ENCODE measurements at regions not wholly inside any gene's neighbourhood (a gene's known extent, or its start where the extent isn't known, plus 50 kb on each side); places are given as distances from the start of the nearest gene placed in this dataset.

DNA sequence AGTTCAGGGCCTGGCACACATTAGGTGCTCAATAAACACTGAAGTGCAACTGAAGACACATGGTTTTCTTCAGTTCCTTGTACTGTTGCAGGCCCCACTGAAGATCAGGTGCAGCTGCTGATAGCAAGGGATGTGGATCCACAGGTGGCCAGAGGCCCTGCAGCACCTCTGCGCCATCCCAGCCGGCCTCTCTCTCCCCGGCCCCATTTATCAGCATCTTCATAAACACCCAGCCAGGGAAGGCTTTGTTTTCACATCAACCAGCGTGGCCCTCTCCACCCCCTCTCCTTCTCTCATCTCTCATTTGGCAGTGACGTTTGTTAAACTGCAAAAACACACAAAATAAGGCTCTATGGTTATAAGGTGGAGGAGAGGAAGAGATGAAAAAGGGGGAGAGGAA is 528.8 kb downstream of the BUD13 start:
- DNase-seq (ENCODE audit: low spot score), result no peak
- in situ Hi-C loops (cut with MboI; ENCODE audit: low pct_unique_long_range_greater_than_20kb, low sequenced_read_pairs, unreplicated experiment), result no loop called here
- TF ChIP-seq, protein P1, sequence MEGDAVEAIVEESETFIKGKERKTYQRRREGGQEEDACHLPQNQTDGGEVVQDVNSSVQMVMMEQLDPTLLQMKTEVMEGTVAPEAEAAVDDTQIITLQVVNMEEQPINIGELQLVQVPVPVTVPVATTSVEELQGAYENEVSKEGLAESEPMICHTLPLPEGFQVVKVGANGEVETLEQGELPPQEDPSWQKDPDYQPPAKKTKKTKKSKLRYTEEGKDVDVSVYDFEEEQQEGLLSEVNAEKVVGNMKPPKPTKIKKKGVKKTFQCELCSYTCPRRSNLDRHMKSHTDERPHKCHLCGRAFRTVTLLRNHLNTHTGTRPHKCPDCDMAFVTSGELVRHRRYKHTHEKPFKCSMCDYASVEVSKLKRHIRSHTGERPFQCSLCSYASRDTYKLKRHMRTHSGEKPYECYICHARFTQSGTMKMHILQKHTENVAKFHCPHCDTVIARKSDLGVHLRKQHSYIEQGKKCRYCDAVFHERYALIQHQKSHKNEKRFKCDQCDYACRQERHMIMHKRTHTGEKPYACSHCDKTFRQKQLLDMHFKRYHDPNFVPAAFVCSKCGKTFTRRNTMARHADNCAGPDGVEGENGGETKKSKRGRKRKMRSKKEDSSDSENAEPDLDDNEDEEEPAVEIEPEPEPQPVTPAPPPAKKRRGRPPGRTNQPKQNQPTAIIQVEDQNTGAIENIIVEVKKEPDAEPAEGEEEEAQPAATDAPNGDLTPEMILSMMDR (IDR thresholded peaks at IDR 0.05; ENCODE audit: extremely low read depth, insufficient read depth, missing control alignments), result no peak

DNA sequence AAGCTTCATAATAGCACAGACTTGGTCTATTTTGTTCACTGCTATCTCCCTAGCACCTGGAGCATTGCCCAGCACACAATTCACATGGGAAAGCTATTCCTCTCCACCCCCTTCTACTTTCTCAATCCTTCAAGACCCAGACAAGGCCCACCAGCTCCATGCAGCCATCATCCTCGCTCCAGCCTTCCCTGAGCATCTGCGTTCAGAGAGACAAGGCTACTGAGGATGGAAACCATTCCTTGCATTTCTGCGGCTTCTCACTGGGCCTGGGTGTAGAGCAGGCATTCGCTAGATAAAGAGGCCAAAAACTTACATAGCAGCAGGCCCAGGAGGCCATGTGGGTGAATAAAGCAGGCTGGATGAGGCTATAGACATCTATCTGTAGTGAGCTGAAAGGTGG is 530.8 kb downstream of the BUD13 start:
- no peak for DNase-seq (ENCODE audit: low spot score)
- TF ChIP-seq, protein P1 (IDR thresholded peaks at IDR 0.05; ENCODE audit: extremely low read depth, insufficient read depth, missing control alignments), result no peak
- in situ Hi-C loops (cut with MboI; ENCODE audit: low pct_unique_long_range_greater_than_20kb, low sequenced_read_pairs, unreplicated experiment), result no loop called here

GRCh38 chr11:116240710-116241109 is 532.1 kb downstream of the BUD13 start:
- in situ Hi-C loops (cut with MboI; ENCODE audit: low pct_unique_long_range_greater_than_20kb, low sequenced_read_pairs, unreplicated experiment), result no loop called here
- TF ChIP-seq, protein P1 (IDR thresholded peaks at IDR 0.05; ENCODE audit: extremely low read depth, insufficient read depth, missing control alignments), result no peak

DNA sequence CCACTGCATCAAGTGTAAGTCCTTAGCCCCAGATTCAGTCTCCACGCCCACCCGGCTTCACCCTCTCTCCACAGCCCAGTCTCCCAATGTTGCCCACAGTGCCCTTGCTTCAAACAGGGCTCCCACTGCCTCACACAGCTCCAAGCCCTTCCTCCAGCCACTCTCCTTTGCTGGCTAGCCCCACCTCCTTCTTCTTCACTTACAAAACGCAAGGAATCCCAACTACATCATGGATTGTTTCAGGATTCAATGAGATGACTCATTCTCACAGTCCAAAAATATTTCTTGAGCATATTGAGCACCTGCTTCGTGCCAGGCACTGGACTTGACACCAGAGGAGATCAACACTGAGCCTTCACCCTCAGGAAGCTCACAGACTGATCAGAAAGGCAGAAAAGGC is 533.5 kb downstream of the BUD13 start:
- TF ChIP-seq, protein P1 (IDR thresholded peaks at IDR 0.05; ENCODE audit: extremely low read depth, insufficient read depth, missing control alignments), result no peak
- in situ Hi-C loops (cut with MboI; ENCODE audit: low pct_unique_long_range_greater_than_20kb, low sequenced_read_pairs, unreplicated experiment), result no loop called here
- no peak for DNase-seq (ENCODE audit: low spot score)

More at GRCh38 chr11:116240710-116241109, 532.1 kb downstream of the BUD13 start:
- DNase-seq (ENCODE audit: low spot score), result no peak

DNA sequence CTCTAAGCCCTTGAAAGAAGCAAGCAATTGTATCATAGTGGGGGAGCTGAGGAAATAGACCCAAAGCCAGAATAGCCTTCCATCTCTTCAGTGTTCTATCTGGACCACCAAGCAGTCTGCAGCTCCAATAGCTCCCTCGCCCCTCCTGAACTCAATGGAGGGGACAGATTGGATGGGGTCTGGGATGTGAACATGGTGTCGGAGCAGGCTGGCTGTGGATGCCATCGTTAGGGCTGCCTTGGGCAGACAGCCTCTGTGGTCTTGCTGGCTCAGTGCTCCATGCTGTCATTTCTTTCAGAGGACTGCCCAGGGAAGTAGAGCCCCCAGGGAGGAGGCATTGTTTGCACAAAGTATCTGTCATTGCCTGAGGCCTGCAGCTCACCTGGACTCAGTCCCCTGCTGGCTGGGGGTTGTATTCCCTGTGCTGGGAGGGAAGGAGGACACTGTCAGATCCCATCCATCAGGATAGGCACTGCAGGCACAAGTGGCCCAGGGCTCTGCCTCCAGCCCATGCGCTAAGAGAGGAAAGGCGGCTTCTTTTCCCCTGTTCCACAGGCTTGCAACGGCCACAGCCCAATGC is 537.7 kb downstream of the BUD13 start:
- in situ Hi-C loops (cut with MboI; ENCODE audit: low pct_unique_long_range_greater_than_20kb, low sequenced_read_pairs, unreplicated experiment), result no loop called here
- TF ChIP-seq, protein P1 (IDR thresholded peaks at IDR 0.05; ENCODE audit: extremely low read depth, insufficient read depth, missing control alignments), result no peak
- DNase-seq (ENCODE audit: low spot score), result no peak

GRCh38 chr11:116233561-116233960 is 539.2 kb downstream of the BUD13 start:
- DNase-seq (ENCODE audit: low spot score), result no peak
- TF ChIP-seq, protein P1 (IDR thresholded peaks at IDR 0.05; ENCODE audit: extremely low read depth, insufficient read depth, missing control alignments), result no peak
- in situ Hi-C loops (cut with MboI; ENCODE audit: low pct_unique_long_range_greater_than_20kb, low sequenced_read_pairs, unreplicated experiment), result no loop called here

All from GM13977 (cell line).